Sigmoid colon (tissue), 4 donors: ENCODE measurements at regions not wholly inside any gene's neighbourhood (a gene's known extent, or its start where the extent isn't known, plus 50 kb on each side); places are given as distances from the start of the nearest gene placed in this dataset.

Source experiments
- POLR2A ChIP-seq, 2 donors: fragments of 450-650 bp; IDR thresholded peaks; one replicate each; pipeline ENCODE4 v1.6.1; 2016; ENCODE audit warnings: antibody characterized with exemption in 2 of 2, mild to moderate bottlenecking in 2 of 2, moderate library complexity in 2 of 2
- POLR2AphosphoS5 ChIP-seq, 4 donors: sonication (generic); formaldehyde crosslinking; IDR thresholded peaks; one replicate each; pipeline ENCODE4 v1.6.1; 2017; ENCODE audit warnings: antibody characterized with exemption in 4 of 4
- TF ChIP-seq, protein P1 (sequence below), 4 experiments: fragments of 450-650 bp in 3 of 4; fragments of 200-600 bp in 1 of 4; IDR thresholded peaks; one replicate each; pipeline ENCODE4 v1.5.1; 2016 to 2019; ENCODE audit warnings: antibody characterized with exemption in 4 of 4, mild to moderate bottlenecking in 3 of 4, moderate library complexity in 2 of 4

DNA sequence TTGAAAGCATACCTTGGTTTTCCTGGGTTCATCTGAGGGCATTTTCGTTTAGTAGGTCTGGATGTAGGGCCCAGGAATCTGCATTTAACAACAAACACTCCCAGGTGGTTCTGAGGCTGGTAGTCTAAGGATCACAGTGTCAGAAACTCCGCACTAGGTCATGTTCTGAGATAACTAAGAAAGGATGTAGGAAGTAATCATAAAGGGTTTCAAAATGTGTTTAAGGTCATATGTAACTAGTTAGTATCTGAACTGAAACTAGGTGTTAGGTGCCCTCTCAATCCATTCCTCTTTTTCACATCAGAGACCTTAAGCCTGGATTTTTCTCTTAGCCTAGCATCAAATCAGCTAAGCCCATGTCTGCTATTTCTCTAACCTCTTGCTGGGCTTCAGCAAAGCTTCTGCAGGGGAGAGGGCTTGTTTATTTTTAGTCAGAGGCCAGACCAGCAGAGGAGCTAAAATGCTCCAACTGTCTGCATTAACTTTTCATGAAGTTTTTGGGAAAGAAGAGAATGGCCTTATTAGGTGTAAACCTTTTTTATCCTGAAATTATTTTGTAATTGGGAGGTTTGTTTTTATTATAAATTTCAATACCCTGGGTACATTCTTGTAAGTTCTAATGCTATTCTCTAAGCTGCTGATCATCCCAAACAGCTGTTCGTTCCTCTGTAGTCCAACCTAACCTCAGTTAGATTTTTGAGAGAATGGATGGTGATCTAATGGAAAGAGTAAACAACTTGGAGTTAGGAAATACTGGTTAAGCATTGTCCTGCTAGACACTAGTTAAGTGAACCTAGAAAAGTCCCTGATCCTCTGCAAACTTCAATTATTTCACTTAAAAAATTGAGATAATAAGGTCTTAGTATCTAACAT, 262.8 kb upstream of the RFC3 start:
- TF ChIP-seq POLR2AphosphoS5 (IDR thresholded peaks at IDR 0.05): no peak
- no peak for TF ChIP-seq POLR2A (IDR thresholded peaks at IDR 0.05)
- TF ChIP-seq, protein P1, sequence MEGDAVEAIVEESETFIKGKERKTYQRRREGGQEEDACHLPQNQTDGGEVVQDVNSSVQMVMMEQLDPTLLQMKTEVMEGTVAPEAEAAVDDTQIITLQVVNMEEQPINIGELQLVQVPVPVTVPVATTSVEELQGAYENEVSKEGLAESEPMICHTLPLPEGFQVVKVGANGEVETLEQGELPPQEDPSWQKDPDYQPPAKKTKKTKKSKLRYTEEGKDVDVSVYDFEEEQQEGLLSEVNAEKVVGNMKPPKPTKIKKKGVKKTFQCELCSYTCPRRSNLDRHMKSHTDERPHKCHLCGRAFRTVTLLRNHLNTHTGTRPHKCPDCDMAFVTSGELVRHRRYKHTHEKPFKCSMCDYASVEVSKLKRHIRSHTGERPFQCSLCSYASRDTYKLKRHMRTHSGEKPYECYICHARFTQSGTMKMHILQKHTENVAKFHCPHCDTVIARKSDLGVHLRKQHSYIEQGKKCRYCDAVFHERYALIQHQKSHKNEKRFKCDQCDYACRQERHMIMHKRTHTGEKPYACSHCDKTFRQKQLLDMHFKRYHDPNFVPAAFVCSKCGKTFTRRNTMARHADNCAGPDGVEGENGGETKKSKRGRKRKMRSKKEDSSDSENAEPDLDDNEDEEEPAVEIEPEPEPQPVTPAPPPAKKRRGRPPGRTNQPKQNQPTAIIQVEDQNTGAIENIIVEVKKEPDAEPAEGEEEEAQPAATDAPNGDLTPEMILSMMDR (IDR thresholded peaks at IDR 0.05): no peak
